Natural killer cell (primary cell): ENCODE measurements at regions not wholly inside any gene's neighbourhood (a gene's known extent, or its start where the extent isn't known, plus 50 kb on each side); places are given as distances from the start of the nearest gene placed in this dataset.

Experiments
- ATAC-seq, 3 donors: fragments of 150-1000 bp in 2 of 3; fragments of 200-7000 bp in 1 of 3; cut with Tn5 transposase; 1 replicate in 1 of 3; 2 replicates in 2 of 3; pipeline ENCODE4 v1.10.0; 2021; ENCODE audit warnings: mild to moderate bottlenecking in 2 of 3, moderate library complexity in 2 of 3
- DNase-seq, 2 donors: peaks; one replicate each; pipeline versions ENCODE4 v3.0.0 to v3.0.0-alpha.2; 2013 to 2021; ENCODE audit warnings: mixed read lengths in 1 of 2
- H3K27ac ChIP-seq: one replicate; pipeline ENCODE4 v1.5.1; 2013; ENCODE audit warnings: mild to moderate bottlenecking, low read length
- H3K27me3 ChIP-seq: one replicate; pipeline ENCODE4 v1.6.1; 2013; ENCODE audit warnings: low read length; ENCODE audit not compliant: control insufficient read depth, insufficient read depth
- H3K36me3 ChIP-seq: one replicate; pipeline ENCODE4 v1.6.1; 2013; ENCODE audit warnings: low read length; ENCODE audit not compliant: control insufficient read depth, insufficient read depth
- H3K4me1 ChIP-seq: one replicate; pipeline ENCODE4 v1.6.1; 2013; ENCODE audit warnings: low read length; ENCODE audit not compliant: control insufficient read depth, insufficient read depth
- H3K4me3 ChIP-seq: one replicate; pipeline ENCODE4 v1.5.1; 2013; ENCODE audit warnings: low read length
- H3K9me3 ChIP-seq: one replicate; pipeline ENCODE4 v1.6.1; 2013; ENCODE audit warnings: low read length; ENCODE audit not compliant: control insufficient read depth, insufficient read depth
- H3K27ac Mint-ChIP-seq, 2 donors: one replicate each; pipeline ENCODE4 v1.8.0; 2022; ENCODE audit warnings: mild to moderate bottlenecking in 2 of 2, mixed read lengths in 2 of 2, moderate library complexity in 1 of 2
- H3K27me3 Mint-ChIP-seq, 2 donors: one replicate each; pipeline ENCODE4 v1.8.0; 2022; ENCODE audit warnings: low read depth in 2 of 2, mixed read lengths in 2 of 2
- H3K36me3 Mint-ChIP-seq: one replicate; pipeline ENCODE4 v1.8.0; 2022; ENCODE audit warnings: mixed read lengths
- H3K4me1 Mint-ChIP-seq, 2 donors: one replicate each; pipeline ENCODE4 v1.8.0; 2022; ENCODE audit warnings: mixed read lengths in 2 of 2
- H3K4me3 Mint-ChIP-seq: one replicate; pipeline ENCODE4 v1.8.0; 2022; ENCODE audit warnings: mild to moderate bottlenecking, moderate library complexity, mixed read lengths
- H3K9me3 Mint-ChIP-seq, 2 donors: one replicate each; pipeline ENCODE4 v1.8.0; 2022; ENCODE audit warnings: mixed read lengths in 2 of 2
- WGBS: methylation state at CpG from one replicate; pipeline ENCODE4 v1.1.7; 2013; ENCODE audit warnings: missing lambda C conversion rate; ENCODE audit not compliant: insufficient coverage; 5-methylcytosine and 5-hydroxymethylcytosine counted together
- intact Hi-C: fragments of 100-400 bp; cut with micrococcal nuclease; formaldehyde crosslinking; loops from one replicate; pipeline ENCODE4 v1.14.2; 2022
- TF ChIP-seq, protein P1 (sequence below): fragments of 200-600 bp; IDR thresholded peaks from one replicate; pipeline ENCODE4 v1.8.0; 2022; ENCODE audit warnings: antibody characterized with exemption

- intact Hi-C loops: no loop called here
- no peak for ATAC-seq
- H3K27ac Mint-ChIP-seq: no peak overlapping the region
These were observed 903.6 kb downstream of the DIPK2A start for GRCh38 chr3:144875211-144875610.

DNA sequence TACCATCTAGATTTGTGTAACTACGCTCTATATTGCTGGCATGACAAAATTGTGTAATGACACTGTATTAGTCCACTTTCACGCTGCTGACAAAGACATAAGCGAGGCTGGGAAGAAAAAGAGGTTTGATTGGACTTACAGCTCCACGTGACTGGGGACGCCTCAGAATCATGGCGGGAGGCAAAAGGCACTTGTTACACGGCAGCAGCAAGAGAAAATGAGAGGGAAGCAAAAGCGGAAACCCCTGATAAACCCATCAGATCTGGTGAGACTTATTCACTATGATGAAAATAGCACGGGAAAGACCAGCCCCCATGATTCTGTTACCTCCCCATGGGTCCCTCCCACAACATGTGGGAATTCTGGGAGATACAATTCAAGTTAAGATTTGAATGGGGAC is 905.7 kb downstream of the DIPK2A start:
- Histone ChIP-seq H3K36me3 (no peaks in the 10 kb centered on the region), H3K27me3 (no peaks in the 10 kb centered on the region), H3K27ac (no peak overlapping the region), H3K4me1 (no peaks in the 10 kb centered on the region), H3K9me3 (no peaks in the 10 kb centered on the region), H3K4me3 (no peak overlapping the region)
- DNase-seq (no peak), ATAC-seq (no peak)
- Mint-ChIP-seq H3K27ac (no peak overlapping the region), H3K4me1 (no peaks in the 10 kb centered on the region), H3K27me3 (no peaks in the 10 kb centered on the region), H3K4me3 (no peak overlapping the region), H3K36me3 (no peaks in the 10 kb centered on the region), H3K9me3 (peaks cover 10 to 13% of the 10 kb centered on the region in 2 donors)
- TF ChIP-seq, protein P1, sequence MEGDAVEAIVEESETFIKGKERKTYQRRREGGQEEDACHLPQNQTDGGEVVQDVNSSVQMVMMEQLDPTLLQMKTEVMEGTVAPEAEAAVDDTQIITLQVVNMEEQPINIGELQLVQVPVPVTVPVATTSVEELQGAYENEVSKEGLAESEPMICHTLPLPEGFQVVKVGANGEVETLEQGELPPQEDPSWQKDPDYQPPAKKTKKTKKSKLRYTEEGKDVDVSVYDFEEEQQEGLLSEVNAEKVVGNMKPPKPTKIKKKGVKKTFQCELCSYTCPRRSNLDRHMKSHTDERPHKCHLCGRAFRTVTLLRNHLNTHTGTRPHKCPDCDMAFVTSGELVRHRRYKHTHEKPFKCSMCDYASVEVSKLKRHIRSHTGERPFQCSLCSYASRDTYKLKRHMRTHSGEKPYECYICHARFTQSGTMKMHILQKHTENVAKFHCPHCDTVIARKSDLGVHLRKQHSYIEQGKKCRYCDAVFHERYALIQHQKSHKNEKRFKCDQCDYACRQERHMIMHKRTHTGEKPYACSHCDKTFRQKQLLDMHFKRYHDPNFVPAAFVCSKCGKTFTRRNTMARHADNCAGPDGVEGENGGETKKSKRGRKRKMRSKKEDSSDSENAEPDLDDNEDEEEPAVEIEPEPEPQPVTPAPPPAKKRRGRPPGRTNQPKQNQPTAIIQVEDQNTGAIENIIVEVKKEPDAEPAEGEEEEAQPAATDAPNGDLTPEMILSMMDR: no peak
- intact Hi-C loops: no loop called here
- 85% methylated on average over 9 of the region's 9 CpGs for WGBS

More at GRCh38 chr3:144875211-144875610, 903.6 kb downstream of the DIPK2A start:
- TF ChIP-seq, protein P1: no peak
- H3K9me3 ChIP-seq: no peaks in the 10 kb centered on the region
- Mint-ChIP-seq H3K4me1 (no peaks in the 10 kb centered on the region), H3K4me3 (no peak overlapping the region), H3K36me3 (no peaks in the 10 kb centered on the region), H3K27me3 (no peaks in the 10 kb centered on the region), H3K9me3 (peaks cover 6 to 15% of the 10 kb centered on the region in 2 donors)
- no peak overlapping the region for H3K27ac ChIP-seq
- H3K27me3 ChIP-seq: no peaks in the 10 kb centered on the region
- no peaks in the 10 kb centered on the region for H3K36me3 ChIP-seq
- H3K4me3 ChIP-seq: no peak overlapping the region
- no peaks in the 10 kb centered on the region for H3K4me1 ChIP-seq
- DNase-seq: no peak

- Mint-ChIP-seq H3K4me1 (no peaks in the 10 kb centered on the region), H3K4me3 (no peak overlapping the region), H3K9me3 (peaks cover 7 to 14% of the 10 kb centered on the region in 2 donors), H3K27ac (no peak overlapping the region), H3K27me3 (no peaks in the 10 kb centered on the region), H3K36me3 (no peaks in the 10 kb centered on the region)
- Histone ChIP-seq H3K4me1 (no peaks in the 10 kb centered on the region), H3K4me3 (no peak overlapping the region), H3K27ac (no peak overlapping the region), H3K36me3 (no peaks in the 10 kb centered on the region), H3K9me3 (no peaks in the 10 kb centered on the region), H3K27me3 (no peaks in the 10 kb centered on the region)
- TF ChIP-seq, protein P1: no peak
- ATAC-seq (no peak), DNase-seq (no peak)
- intact Hi-C loops: no loop called here
- WGBS: 100% methylated on average over 2 of the region's 3 CpGs
These were observed 908.1 kb downstream of the DIPK2A start for GRCh38 chr3:144879701-144880100.

GRCh38 chr3:144893980-144894379 is 922.4 kb downstream of the DIPK2A start:
- Mint-ChIP-seq H3K4me1 (no peaks in the 10 kb centered on the region), H3K36me3 (no peaks in the 10 kb centered on the region), H3K4me3 (no peak overlapping the region), H3K9me3 (peaks cover 9 to 24% of the 10 kb centered on the region in 2 donors), H3K27me3 (no peaks in the 10 kb centered on the region), H3K27ac (no peak overlapping the region)
- H3K27me3 ChIP-seq: no peaks in the 10 kb centered on the region
- no peak overlapping the region for H3K27ac ChIP-seq
- TF ChIP-seq, protein P1: no peak
- WGBS: 88% methylated on average over 3 of the region's 5 CpGs
- H3K36me3 ChIP-seq: no peaks in the 10 kb centered on the region
- ATAC-seq (no peak), DNase-seq (no peak)
- intact Hi-C loops: no loop called here
- no peak overlapping the region for H3K4me3 ChIP-seq
- no peaks in the 10 kb centered on the region for H3K4me1 ChIP-seq
- H3K9me3 ChIP-seq: no peaks in the 10 kb centered on the region
